SHP77 (cell line): ENCODE measurements at regions not wholly inside any gene's neighbourhood (a gene's known extent, or its start where the extent isn't known, plus 50 kb on each side); places are given as distances from the start of the nearest gene placed in this dataset.
A peak's percentile ranks its signal among the peaks of the same experiment; 100 is the strongest.
"Not testable (repeated sequence)": the region's sequence is repeated elsewhere in the genome, so short reads cannot be mapped to it uniquely, and the experiment has no call there.

Experiments used
- DNase-seq, 2 experiments: peaks; one replicate each; lab custom pipeline; 2025; lab: John Stamatoyannopoulos, UW

DNA sequence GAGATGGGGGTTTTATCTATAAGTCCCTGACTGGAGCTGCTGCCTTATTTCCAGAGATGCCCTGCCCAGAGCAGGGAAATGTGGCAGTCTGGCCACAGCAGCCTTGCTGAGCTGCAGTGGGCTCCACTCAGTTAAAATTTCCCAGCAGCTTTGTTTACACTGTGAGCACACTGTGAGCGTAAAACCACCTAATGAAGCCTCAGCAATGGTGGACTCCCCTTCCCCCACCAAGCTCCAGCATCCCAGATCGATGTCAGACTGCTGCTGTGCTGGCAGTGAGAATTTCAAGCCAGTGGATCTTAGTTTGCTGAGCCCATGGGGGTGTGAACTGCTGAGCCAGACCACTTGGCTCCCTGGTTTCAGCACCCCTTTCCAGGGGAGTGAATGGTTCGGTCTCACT, 208.7 kb upstream of the RAI14 start:
- DNase-seq = peak; percentile 32 to 49

DNA sequence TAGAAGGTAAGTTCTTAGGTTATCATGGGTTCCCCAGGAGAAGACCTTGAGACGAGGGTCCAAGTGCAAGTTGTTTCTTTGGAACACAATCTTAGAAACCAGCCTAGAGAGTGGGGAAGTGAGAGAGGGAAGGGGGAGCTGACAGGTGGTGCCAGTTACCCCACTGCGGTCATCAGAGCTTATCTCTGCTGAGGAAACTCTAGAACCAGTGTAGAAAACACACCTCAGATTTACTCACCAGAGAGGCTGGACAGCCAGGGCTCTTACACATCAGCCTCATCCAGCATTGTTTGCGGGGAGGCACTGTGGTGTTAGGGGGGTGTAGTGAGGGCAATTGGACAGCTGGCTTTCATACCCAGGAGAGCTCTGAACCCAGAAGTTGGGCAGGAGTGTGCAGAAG, 206.5 kb upstream of the RAI14 start:
- no peak for DNase-seq

DNA sequence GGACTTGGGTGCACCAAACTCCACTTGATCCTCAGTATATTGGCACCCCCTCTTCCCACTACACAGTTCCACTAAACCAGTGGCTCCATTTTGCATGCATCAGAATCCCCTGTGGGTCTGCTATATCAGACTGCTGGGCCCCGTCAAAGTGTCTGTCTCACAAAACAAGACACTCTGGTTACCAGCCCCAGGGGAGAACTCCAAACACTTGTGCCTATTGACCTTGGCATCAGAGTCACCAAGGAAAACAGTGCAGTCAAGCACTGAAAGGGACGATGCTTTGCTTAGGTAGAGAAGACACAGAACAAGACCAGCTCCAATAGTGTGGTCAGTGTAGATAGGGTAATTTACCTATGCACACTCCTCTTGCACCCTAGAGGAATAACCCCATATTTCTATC, 205.8 kb upstream of the RAI14 start:
- no peak for DNase-seq

DNA sequence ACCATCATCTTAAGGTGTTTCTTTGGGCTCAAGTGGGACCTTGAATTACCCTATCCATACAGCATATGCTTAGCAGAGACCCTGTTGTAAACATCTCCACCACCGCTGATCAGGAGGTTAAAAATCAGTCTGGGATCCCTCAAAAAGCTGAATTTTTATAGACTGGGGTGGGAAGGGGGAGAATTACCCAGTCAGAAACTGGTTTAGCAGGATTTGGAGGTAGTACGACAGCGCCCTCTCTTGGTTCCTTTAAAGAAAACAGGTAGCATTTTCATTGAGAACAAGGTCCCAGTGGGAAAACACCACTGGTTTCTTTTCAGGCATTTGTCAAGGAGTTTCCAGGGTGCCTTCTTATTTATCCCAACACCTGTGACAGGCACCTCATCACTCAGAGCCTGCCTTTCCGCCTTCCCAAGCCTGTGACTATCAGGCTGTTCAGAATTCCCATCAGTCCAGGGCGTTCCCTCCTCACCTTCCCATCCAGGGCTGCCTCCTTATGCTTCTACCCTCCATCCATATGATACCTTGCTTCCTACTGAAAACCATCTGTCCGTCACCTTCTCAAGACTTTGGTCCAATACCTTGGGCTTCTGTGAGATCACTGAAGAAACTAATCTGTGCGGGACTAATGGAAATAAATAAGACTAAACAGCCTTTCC, 203.8 kb upstream of the RAI14 start:
- DNase-seq = peak in 1 of 2 experiments; percentile 50

DNA sequence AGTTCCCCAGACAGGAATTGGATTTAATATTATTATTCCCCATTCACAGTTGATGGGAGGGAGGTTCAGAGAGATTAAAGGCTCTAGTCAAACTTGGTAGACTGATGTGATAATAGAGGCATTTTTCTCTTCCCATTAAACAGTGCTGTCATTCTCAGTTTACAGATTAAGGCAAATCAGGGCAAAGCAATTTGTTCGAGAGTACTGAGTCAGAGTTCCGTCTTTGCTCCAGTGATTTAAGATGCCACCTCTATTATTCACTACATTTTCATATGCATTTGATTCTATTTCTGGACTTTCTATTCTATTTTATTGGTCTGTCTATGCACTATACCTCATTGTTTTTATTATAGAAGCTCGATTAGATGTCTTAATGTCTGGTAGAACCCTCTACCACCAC, 201.0 kb upstream of the RAI14 start:
- no peak for DNase-seq

DNA sequence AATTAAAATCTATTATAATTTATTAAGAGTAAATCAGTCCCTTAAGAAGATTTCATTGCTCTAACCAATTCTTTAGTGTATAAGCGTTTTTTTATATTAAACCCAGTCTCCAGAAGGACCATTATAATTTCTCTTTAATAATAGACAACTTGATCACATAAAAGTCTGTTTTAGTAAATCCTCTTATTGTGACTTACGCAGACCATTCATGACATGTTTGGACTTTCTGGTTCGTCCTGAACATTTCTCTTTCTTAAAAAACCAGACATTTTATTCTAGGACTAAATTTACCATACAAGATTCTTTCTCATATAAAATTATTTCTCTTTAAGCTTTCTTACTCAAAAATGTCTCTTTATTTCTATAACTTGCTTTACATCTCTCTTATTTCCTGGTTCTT, 196.2 kb upstream of the RAI14 start:
- no peak for DNase-seq

DNA sequence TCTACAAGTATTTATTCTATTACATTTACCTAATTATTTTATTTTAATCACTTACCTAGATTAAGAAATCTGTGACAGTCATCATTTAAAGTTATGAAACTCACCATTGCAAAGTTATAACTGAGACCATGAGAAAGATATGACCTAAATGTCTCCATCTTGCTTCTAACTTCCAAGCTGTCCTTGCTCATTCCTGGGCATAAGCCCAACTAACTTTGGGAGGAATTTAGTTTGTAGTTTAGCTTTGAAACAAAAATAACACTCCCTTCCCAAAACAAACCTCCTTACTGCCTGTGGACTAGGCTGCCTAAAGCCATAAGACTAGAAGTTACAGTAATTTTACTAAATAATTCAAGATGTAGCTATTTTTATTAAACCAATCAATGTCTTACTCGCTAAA, 195.6 kb upstream of the RAI14 start:
- DNase-seq = no peak

DNA sequence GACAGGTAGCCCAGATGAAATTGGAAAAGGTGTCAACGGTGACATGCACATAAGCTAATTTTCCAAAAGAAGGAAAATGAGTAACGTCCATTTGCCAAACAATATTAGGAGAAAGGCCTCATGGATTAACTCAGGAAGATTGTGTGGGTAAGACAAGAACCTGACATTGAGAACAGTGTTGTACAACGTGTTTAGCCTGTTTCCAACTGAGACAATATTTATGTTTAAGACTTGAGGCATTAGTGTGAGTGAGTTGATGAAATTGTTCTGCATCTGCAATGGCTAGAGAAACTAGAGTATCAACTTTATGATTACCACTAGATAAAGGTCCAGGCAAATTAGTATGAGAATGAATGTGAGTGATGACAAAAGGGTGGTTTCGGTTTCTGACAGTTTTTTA, 191.3 kb upstream of the RAI14 start:
- no peak for DNase-seq

DNA sequence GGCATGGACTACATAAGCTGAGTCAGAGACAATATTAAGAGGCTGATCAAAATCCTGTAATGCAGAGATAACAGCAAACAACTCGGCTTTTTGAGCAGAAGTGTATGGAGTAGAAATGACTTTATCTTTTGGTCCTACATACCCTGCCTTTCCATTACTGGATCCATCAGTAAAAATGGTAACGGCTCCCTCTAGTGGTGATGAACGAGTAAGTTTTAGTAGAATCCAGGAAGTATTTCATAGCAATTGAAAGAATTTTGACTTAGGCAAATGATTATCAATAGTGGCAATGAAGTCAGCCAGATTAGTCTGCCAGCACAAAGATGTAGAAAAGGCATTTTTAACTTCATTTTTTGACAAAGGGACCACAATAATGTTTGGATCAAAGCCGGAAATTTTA, 190.8 kb upstream of the RAI14 start:
- DNase-seq = peak; percentile 62 to 71

DNA sequence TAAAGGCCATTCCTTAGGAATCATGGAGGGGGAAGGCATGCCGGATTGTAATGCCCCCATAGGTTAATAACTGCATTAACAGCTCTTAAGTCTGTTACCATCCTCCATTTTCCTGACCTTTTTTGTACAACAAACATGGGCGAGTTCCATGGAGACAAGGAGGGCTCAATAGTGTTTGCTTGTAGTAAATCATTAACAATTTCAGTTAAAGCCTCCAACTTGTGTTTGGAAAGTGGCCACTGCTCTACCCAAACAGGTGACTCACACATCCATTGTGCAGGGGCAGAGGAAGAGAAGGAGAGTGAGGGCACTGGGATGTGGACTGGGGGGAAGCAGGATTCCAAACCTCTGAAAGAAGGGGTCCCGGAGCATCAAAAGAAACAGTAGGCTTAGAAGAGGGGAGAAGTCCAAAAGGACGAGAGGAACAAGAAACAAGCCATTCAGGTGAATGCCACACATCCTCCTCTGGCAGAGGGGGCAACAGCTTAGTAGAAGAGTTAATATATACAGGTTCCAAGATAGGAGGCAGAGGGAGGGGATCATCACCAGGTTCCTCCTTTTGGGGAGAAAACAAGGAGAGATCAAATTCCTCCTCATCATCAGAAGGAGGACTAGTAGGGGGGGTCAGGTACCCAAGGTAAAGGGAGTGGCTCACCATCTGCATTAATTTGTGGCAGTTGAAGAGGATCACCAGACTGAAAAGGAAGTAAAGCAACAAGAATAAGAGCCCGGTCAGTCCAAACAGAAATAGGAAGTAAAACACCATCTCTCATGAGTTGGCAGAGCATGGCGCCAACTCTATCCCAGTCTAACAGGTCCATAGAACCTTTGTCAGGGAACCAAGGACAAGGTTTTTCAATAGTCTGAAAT, 189.4 kb upstream of the RAI14 start:
- DNase-seq = not testable (repeated sequence)

DNA sequence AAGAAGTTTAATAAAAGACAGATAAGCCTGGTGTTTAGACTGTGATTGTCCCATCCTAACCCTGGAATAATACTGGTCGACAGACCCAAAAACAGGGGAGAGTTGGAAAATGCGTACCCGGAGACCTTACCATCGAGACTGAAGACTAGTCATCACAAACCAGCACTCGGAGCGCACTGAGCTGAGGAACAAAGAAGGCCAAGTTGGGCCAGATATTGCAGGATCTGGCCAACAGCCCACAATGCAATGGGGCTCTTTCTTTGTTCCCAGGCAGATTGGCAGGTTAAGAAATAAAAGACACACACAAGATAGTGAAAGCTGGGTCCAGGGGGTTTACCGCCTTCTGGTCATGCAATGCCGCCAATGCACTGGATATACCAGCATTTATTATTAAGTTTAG, 188.7 kb upstream of the RAI14 start:
- no peak for DNase-seq

DNA sequence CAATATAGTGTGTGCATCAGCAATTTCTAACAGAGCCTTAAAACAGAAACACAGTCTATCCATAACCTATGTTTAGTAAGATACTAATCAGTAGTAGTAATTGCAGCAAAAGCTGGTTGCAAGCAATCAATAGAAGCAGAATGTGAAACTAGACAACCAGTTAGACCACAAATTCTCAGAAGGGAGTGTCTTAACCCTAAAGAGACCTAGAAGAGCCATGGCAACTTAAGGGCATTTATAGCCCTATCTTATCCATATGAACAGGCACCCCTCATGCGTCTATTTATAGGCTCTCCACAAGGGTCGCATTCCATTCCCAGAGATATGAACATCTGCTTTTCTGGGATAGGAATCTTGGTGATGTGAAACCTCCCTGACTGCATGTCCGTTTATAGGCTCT, 188.1 kb upstream of the RAI14 start:
- DNase-seq = not testable (repeated sequence)

DNA sequence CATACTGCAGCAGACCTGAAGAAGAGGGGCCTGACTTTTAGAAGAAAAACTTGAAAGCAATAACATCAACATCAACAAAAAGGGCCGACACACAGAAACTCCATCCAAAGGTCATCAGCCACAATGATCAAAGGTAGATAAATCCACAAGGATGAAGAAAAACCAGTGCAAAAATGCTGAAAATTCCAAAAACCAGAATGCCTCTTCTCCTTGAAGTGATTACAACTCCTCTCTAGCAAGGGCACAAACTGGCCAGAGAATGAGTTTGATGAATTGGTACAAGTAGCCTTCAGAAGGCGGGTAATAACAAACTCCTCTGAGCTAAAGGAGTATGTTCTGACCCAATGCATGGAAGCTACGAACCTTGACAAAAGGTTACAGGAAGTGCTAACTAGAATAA, 186.2 kb upstream of the RAI14 start:
- DNase-seq = no peak

DNA sequence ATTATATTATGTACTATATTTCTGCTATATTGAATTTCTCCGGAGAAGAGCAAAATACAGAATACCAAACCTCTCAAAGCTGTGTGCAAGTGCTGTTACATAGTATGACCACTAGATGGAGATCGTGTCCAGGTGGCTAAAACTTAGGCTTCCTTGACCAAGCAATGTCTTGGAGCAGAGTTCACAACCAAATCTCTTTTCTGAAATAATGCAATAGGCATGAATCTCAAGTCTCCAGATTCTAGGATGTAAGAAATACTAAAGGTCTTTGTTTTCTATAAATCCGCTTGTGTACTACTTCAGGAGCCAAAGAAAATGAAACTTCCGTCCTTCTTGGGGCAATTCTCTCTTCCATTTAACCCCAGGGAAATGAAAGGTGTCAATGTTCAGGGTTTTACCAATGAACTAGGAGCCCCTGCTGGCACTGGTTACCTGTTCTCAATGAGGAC, 181.5 kb upstream of the RAI14 start:
- peak; percentile 58 to 67 for DNase-seq

DNA sequence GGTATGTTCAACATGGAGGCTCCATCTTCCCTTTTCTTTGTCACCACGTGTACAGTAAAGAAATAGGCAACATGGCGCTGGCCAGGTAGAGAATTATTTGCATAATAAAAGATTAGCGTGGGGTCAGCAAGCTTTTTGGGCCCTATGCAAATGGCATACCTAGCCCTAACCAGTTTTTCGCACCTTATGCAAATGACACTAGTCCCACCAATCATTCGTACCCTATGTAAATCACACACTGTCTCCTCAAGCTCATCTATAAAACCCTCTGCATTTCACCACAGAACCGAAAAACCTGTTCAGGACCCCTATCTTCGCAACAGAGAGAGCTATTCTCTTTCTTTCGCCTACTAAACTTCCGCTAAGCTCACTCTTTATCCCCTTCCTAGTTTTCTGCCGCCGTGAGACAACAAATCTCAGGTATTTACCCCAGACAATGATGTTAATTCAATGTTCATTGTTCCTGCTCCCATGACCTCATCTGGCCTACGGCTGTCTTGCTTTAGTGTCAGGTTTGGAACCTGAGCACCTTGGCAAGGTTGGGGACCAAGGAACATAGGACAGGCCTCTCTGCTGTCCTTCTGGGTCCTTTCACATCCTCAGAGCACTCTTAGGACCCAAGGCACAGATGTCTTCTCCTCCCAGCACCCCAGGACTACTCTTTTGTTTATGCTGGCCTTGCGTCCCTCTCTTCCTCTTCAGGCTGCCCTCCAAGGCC, 180.7 kb upstream of the RAI14 start:
- no peak for DNase-seq

DNA sequence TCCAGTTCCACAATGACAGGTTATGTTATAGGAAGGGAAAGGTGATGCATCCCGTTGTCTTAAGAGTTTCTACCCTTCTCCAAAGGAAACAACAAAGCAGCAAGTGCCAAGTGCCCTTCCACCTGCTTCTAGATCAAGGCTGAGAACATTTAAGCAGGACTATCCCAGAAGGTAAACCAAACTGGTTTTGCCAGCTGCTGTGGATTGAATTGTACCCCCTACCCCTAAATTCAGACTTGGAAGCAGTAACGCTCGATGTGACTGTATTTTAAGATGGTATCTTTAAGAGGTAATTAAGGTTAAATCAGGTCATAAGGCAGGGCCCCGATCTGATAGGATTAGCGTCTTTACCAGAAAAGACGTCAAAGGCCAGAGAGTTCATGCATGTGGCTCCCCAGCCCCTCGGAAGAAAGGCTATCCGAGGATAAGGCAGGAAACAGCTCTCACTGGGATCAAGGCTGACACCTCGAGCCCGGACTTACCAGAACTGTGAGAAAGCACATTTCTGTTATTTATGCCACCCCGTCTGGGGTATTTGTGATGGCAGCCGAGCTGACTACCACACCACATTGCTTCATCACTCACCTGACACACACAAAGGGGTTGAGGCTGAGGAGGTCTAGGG, 179.1 kb upstream of the RAI14 start:
- no peak for DNase-seq

DNA sequence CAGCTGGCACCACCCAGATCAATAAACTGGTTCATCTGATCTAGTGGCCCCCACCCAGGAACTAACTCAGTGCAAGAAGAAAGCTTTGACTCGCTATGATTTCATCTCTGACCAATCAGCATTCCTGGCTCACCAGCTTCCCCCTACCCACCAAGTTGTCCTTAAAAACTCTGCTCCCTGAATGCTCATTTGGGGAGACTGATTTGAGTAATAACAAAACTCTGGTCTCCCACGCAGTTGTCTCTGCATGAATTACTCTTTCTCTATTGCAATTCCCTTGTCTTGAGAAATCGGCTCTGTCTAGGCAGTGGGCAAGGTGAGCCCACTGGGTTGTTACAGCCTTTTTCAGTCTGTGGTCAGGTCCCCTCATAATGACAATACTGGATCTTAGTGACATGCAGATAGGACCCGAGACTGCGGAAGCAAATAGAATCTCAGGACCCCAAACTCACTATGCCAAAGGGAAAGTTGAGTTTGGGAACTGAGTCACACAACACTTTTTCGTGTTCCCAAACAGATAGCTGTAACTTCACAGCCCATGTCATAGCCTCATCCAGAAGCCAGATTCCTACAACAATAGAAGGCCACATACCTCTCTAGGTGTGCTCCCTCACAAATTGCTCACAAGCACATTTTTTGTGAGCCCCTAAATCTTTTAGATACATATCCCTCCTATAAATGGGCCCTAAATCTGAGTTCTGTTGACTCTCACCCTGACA, 175.2 kb upstream of the RAI14 start:
- no peak for DNase-seq

DNA sequence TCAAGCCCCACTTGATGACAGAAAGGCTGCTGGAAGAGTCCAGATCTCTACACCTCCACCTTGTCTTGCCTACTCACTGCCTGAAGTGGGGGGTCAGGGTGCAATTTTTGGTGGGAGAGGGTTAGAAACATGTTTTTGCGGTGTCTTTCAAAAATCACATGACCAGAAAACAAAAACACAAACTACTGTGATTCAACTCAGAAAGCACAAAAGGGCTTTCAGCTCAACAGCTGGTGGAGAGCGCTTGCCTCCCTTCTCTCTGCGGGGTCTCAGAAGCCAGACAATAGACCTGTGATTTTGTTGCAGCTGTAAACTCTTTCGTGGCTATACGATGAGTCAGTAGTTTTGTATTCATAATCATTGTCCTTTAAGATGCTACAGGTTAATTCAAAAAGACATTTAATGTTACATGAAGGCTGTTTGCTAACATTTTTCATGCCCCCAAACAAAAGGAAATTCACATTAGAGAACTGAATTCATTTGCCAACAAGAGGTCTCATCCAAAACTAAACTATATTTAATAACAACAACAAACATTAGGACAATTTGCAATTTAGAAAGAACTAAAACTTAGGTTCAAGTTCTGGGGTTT, 172.6 kb upstream of the RAI14 start:
- DNase-seq = peak in 1 of 2 experiments; percentile 17

DNA sequence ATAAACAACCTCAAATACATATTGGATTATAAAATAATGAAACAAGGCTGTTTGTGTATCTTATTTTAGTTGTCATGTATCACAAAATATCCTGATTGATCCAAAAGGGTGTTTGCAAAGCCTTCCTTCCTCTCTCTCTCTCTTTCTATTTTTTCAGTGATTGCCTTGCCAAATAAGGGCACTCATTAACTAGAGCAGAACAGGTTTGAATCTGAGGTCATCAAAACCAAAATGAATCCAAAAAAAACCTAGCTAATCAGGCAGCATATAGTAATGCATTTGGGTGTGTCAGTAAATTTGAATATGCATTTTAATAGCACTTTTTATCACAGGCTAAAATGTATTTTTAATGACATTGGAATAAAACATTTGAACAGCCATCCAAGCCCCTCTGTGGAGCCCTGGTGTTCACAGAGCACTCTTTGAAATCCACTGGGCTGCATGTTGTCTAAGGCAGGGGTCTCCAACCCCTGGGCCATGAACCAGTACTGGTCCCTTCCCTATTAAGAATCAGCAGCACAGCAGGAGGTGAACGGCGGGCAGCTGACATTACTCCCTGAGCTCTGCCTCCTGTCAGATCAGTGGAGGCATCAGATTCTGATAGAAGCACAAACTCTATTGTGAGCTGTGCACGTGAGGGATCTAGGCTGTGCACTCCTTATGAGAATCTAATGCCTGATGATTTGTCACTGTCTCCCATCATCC, 171.8 kb upstream of the RAI14 start:
- DNase-seq = peak; percentile 28 to 59

DNA sequence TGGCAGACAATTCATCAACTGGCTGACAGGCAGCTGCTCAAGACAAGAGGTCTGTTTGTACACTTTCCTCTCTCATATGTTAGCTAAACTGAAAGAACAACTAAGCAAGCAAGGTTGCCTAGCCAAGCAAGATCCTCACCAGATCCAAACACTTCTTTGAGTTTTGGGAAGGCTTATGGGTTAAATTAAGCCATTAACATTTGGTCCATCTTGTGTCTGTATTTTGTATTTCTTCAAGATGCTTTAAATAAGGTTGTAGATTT, 170.4 kb upstream of the RAI14 start:
- peak in 1 of 2 experiments; percentile 70 for DNase-seq
